B cell (primary cell): ENCODE measurements at regions not wholly inside any gene's neighbourhood (a gene's known extent, or its start where the extent isn't known, plus 50 kb on each side); places are given as distances from the start of the nearest gene placed in this dataset.

ENCODE experiments used
- ATAC-seq: fragments of 200-7000 bp; cut with Tn5 transposase; one replicate; pipeline ENCODE4 v1.10.0; 2021; ENCODE audit warnings: low read depth, mild to moderate bottlenecking, moderate number of reproducible peaks, moderate library complexity
- CTCF ChIA-PET: fragments of 350-600 bp; sonication (Branson Sonifier 250); formaldehyde crosslinking; loops from one replicate; lab custom pipeline; 2021; ENCODE audit warnings: antibody characterized with exemption, inconsistent platforms; lab: Charles Lee
- POLR2A ChIA-PET: fragments of 350-600 bp; sonication (Branson Sonifier 250); formaldehyde crosslinking; loops from one replicate; lab custom pipeline; 2021; ENCODE audit warnings: antibody characterized with exemption; lab: Charles Lee
- DNase-seq: peaks from one replicate; pipeline ENCODE4 v3.0.0; 2013
- H2AFZ ChIP-seq: 2 replicates; pipeline ENCODE4 v1.6.1; 2012; ENCODE audit warnings: mild to moderate bottlenecking, low read depth, low read length; ENCODE audit not compliant: insufficient read depth, poor library complexity, severe bottlenecking
- H3K27ac ChIP-seq, 2 donors: 1 replicate in 1 of 2; 2 replicates in 1 of 2; pipeline ENCODE4 v1.5.1; 2012 to 2013; ENCODE audit warnings: low read length in 2 of 2, mild to moderate bottlenecking in 2 of 2, moderate library complexity in 1 of 2
- H3K27me3 ChIP-seq, 4 experiments: fragments of 200-600 bp in 1 of 4; sonication (generic) in 1 of 4; replicated peaks in 1 of 4; 1 replicate in 2 of 4; 2 replicates in 2 of 4; pipeline versions ENCODE4 v1.6.1 to v1.7.0; 2013 to 2016; ENCODE audit warnings: low read length in 3 of 4, mild to moderate bottlenecking in 2 of 4, mixed read lengths in 1 of 4, moderate library complexity in 1 of 4; ENCODE audit not compliant: insufficient read depth in 4 of 4, control insufficient read depth in 3 of 4; ENCODE audit errors: control extremely low read depth in 1 of 4
- H3K36me3 ChIP-seq, 2 experiments: replicated peaks in 1 of 2; 1 replicate in 1 of 2; 2 replicates in 1 of 2; pipeline versions ENCODE4 v1.6.1 to v1.7.1; 2013; ENCODE audit warnings: low read length in 1 of 2; ENCODE audit not compliant: insufficient read depth in 2 of 2, control insufficient read depth in 1 of 2; ENCODE audit errors: control extremely low read depth in 1 of 2, extremely low read depth in 1 of 2
- H3K4me1 ChIP-seq, 2 donors: fragments of 200-600 bp in 1 of 2; sonication (generic) in 1 of 2; 1 replicate in 1 of 2; 2 replicates in 1 of 2; pipeline versions ENCODE4 v1.5.1 to v1.6.1; 2013 to 2017; ENCODE audit warnings: low read length in 2 of 2; ENCODE audit not compliant: control insufficient read depth in 2 of 2, insufficient read depth in 2 of 2
- H3K4me2 ChIP-seq: replicated peaks from 2 replicates; pipeline ENCODE3; 2012; ENCODE audit warnings: mild to moderate bottlenecking, low read depth, low read length; ENCODE audit not compliant: poor library complexity, severe bottlenecking
- H3K4me3 ChIP-seq, 5 experiments: fragments of 200-600 bp in 1 of 5; sonication (generic) in 1 of 5; 1 replicate in 3 of 5; 2 replicates in 2 of 5; pipeline versions ENCODE4 v1.5.1 to v1.7.0; 2011 to 2016; ENCODE audit warnings: low read length in 4 of 5, mild to moderate bottlenecking in 4 of 5, low read depth in 2 of 5, control low read depth in 1 of 5, moderate library complexity in 1 of 5; ENCODE audit not compliant: insufficient read depth in 1 of 5; ENCODE audit errors: control extremely low read depth in 1 of 5, extremely low read depth in 1 of 5
- H3K79me2 ChIP-seq: fragments of 200-600 bp; sonication (generic); one replicate; pipeline ENCODE4 v1.6.0; 2016; ENCODE audit warnings: low read length; ENCODE audit not compliant: control insufficient read depth, insufficient read depth
- H3K9ac ChIP-seq: fragments of 200-600 bp; sonication (generic); 2 replicates; pipeline ENCODE4 v1.6.1; 2017; ENCODE audit warnings: mild to moderate bottlenecking, low read length, moderate library complexity
- H3K9me3 ChIP-seq, 3 donors: one replicate each; pipeline versions ENCODE4 v1.6.1 to v1.7.1; 2013; ENCODE audit warnings: low read length in 2 of 3; ENCODE audit not compliant: control insufficient read depth in 2 of 3, insufficient read depth in 1 of 3; ENCODE audit errors: control extremely low read depth in 1 of 3
- H4K20me1 ChIP-seq: 2 replicates; pipeline ENCODE4 v1.6.0; 2012; ENCODE audit warnings: mild to moderate bottlenecking, low read length; ENCODE audit not compliant: insufficient read depth, control insufficient read depth, poor library complexity, severe bottlenecking
- H3K27ac Mint-ChIP-seq: one replicate; pipeline ENCODE4 v1.8.0; 2021; ENCODE audit warnings: mixed read lengths
- H3K27me3 Mint-ChIP-seq: one replicate; pipeline ENCODE4 v1.8.0; 2021; ENCODE audit warnings: mixed read lengths
- H3K4me1 Mint-ChIP-seq: one replicate; pipeline ENCODE4 v1.8.0; 2021; ENCODE audit warnings: mixed read lengths
- H3K4me3 Mint-ChIP-seq: one replicate; pipeline ENCODE4 v1.8.0; 2021; ENCODE audit warnings: mixed read lengths
- H3K9me3 Mint-ChIP-seq: one replicate; pipeline ENCODE4 v1.8.0; 2022; ENCODE audit warnings: mixed read lengths; ENCODE audit not compliant: insufficient read depth
- CTCF ChIP-seq: fragments of 200-600 bp; IDR thresholded peaks from one replicate; pipeline ENCODE4 v1.8.0; 2022; ENCODE audit warnings: antibody characterized with exemption, mild to moderate bottlenecking
- EZH2 ChIP-seq: IDR thresholded peaks from 2 replicates; pipeline ENCODE4 v1.6.1; 2012; ENCODE audit warnings: borderline replicate concordance, low read depth, mild to moderate bottlenecking, moderate library complexity, low read length; ENCODE audit not compliant: insufficient read depth, poor library complexity, severe bottlenecking
- WGBS: methylation state at CpG from one replicate; pipeline ENCODE4 v1.1.5; 2013; ENCODE audit warnings: missing lambda C conversion rate; ENCODE audit not compliant: insufficient coverage; 5-methylcytosine and 5-hydroxymethylcytosine counted together
- intact Hi-C: fragments of 100-400 bp; cut with micrococcal nuclease; formaldehyde crosslinking; loops from one replicate; pipeline ENCODE4 v1.10.0; 2022

- Mint-ChIP-seq H3K4me3 (no peak overlapping the region), H3K27ac (no peak overlapping the region), H3K27me3 (no peaks in the 10 kb centered on the region), H3K4me1 (no peaks in the 10 kb centered on the region), H3K9me3 (no peaks in the 10 kb centered on the region)
- H3K4me3 ChIP-seq: no peak overlapping the region
- H3K9me3 ChIP-seq: peaks cover 0 to 1% (median 0%) of the 10 kb centered on the region in 3 donors
- no peak overlapping the region for H3K27ac ChIP-seq
- ATAC-seq (no peak), DNase-seq (no peak)
- ChIA-PET CTCF (no interaction called here), POLR2A (no interaction called here)
- WGBS: 80% methylated on average over 1 of the region's 1 CpG
- H3K9ac ChIP-seq: no peak overlapping the region
- H3K4me1 ChIP-seq: no peaks in the 10 kb centered on the region
- no peak overlapping the region for H3K4me2 ChIP-seq
- intact Hi-C loops: no loop called here
- TF ChIP-seq EZH2 (no peak), CTCF (no peak)
- no peaks in the 10 kb centered on the region for H4K20me1 ChIP-seq
- no peaks in the 10 kb centered on the region for H3K36me3 ChIP-seq
- H3K27me3 ChIP-seq: no peaks in the 10 kb centered on the region
- H2AFZ ChIP-seq: no peak overlapping the region
- no peaks in the 10 kb centered on the region for H3K79me2 ChIP-seq
Measured at GRCh38 chr4:34709564-34709963, 1534.8 kb downstream of the ARAP2 start.

GRCh38 chr4:34718576-34719245 is 1525.6 kb downstream of the ARAP2 start:
- H3K4me2 ChIP-seq: no peak overlapping the region
- H3K4me3 Mint-ChIP-seq: no peak overlapping the region
- CTCF ChIA-PET: no interaction called here
- no peak for ATAC-seq
- TF ChIP-seq CTCF (no peak), EZH2 (no peak)
- H3K9me3 ChIP-seq: no peaks in the 10 kb centered on the region
- no peak overlapping the region for H3K27ac ChIP-seq
- H3K4me3 ChIP-seq: no peak overlapping the region
- H3K27me3 ChIP-seq: no peaks in the 10 kb centered on the region
- intact Hi-C loops: no loop called here
- DNase-seq: no peak
- no peak overlapping the region for H3K9ac ChIP-seq
- H3K4me1 Mint-ChIP-seq: no peaks in the 10 kb centered on the region
- H3K27me3 Mint-ChIP-seq: no peaks in the 10 kb centered on the region
- no peaks in the 10 kb centered on the region for H4K20me1 ChIP-seq
- no peak overlapping the region for H3K27ac Mint-ChIP-seq
- no peaks in the 10 kb centered on the region for H3K4me1 ChIP-seq
- POLR2A ChIA-PET: no interaction called here
- no peaks in the 10 kb centered on the region for H3K79me2 ChIP-seq
- H2AFZ ChIP-seq: no peak overlapping the region
- H3K9me3 Mint-ChIP-seq: no peaks in the 10 kb centered on the region
- 88% methylated on average over 2 of the region's 5 CpGs for WGBS
- no peaks in the 10 kb centered on the region for H3K36me3 ChIP-seq
